Activated naive CD4-positive, alpha-beta T cell (primary cell): ENCODE measurements at regions not wholly inside any gene's neighbourhood (a gene's known extent, or its start where the extent isn't known, plus 50 kb on each side); places are given as distances from the start of the nearest gene placed in this dataset.
"Not testable (repeated sequence)": the region's sequence is repeated elsewhere in the genome, so short reads cannot be mapped to it uniquely, and the experiment has no call there.

ENCODE experiments used
- DNase-seq, 4 experiments: peaks; one replicate each; lab custom pipeline; 2025; lab: John Stamatoyannopoulos, UW

- DNase-seq = no peak
These were observed 206.0 kb upstream of the CXCR4 start for GRCh38 chr2:136323935-136324334.

- DNase-seq = no peak
These were observed 205.2 kb upstream of the CXCR4 start for GRCh38 chr2:136323195-136323594.

- no peak for DNase-seq
These were observed 204.5 kb upstream of the CXCR4 start for GRCh38 chr2:136322428-136322827.

- DNase-seq = no peak
These were observed 201.7 kb upstream of the CXCR4 start for GRCh38 chr2:136319651-136320050.

- DNase-seq = no peak
These were observed 201.3 kb upstream of the CXCR4 start for GRCh38 chr2:136319237-136319636.

GRCh38 chr2:136314240-136314639 is 196.3 kb upstream of the CXCR4 start:
- no peak for DNase-seq

- not testable (repeated sequence) for DNase-seq
These were observed 194.6 kb upstream of the CXCR4 start for GRCh38 chr2:136312568-136312967.

- no peak for DNase-seq
These were observed 193.1 kb upstream of the CXCR4 start for GRCh38 chr2:136310797-136311603.

GRCh38 chr2:136310005-136310495 is 192.1 kb upstream of the CXCR4 start:
- DNase-seq = no peak

- DNase-seq = no peak
These were observed 190.7 kb upstream of the CXCR4 start for GRCh38 chr2:136308611-136309010.

- DNase-seq = no peak
These were observed 188.9 kb upstream of the CXCR4 start for GRCh38 chr2:136306836-136307235.

- DNase-seq = peak in 2 of 4 experiments; percentile 5 to 27
These were observed 187.7 kb upstream of the CXCR4 start for GRCh38 chr2:136305517-136306192.

GRCh38 chr2:136301006-136301405 is 183.1 kb upstream of the CXCR4 start:
- no peak for DNase-seq

- no peak for DNase-seq
These were observed 180.7 kb upstream of the CXCR4 start for GRCh38 chr2:136298631-136299030.

GRCh38 chr2:136297994-136298393 is 180.0 kb upstream of the CXCR4 start:
- DNase-seq = no peak

- no peak for DNase-seq
These were observed 179.4 kb upstream of the CXCR4 start for GRCh38 chr2:136297312-136297711.

- DNase-seq = no peak
These were observed 177.2 kb upstream of the CXCR4 start for GRCh38 chr2:136295168-136295567.

GRCh38 chr2:136291871-136292270 is 173.9 kb upstream of the CXCR4 start:
- no peak for DNase-seq

- no peak for DNase-seq
These were observed 172.4 kb upstream of the CXCR4 start for GRCh38 chr2:136290326-136290725.

GRCh38 chr2:136288249-136288648 is 170.3 kb upstream of the CXCR4 start:
- no peak for DNase-seq

- DNase-seq = no peak
These were observed 168.5 kb upstream of the CXCR4 start for GRCh38 chr2:136286423-136286822.

- DNase-seq = no peak
These were observed 166.5 kb upstream of the CXCR4 start for GRCh38 chr2:136284226-136285119.
